HG02938 (cell line): ENCODE measurements at regions not wholly inside any gene's neighbourhood (a gene's known extent, or its start where the extent isn't known, plus 50 kb on each side); places are given as distances from the start of the nearest gene placed in this dataset.
A peak's percentile ranks its signal among the peaks of the same experiment; 100 is the strongest.

ENCODE experiments used
- ATAC-seq: cut with Tn5 transposase; IDR thresholded peaks from one replicate; pipeline ENCODE4 v1.9.1; 2021; ENCODE audit warnings: mild to moderate bottlenecking, moderate library complexity; ENCODE audit not compliant: unreplicated experiment

DNA sequence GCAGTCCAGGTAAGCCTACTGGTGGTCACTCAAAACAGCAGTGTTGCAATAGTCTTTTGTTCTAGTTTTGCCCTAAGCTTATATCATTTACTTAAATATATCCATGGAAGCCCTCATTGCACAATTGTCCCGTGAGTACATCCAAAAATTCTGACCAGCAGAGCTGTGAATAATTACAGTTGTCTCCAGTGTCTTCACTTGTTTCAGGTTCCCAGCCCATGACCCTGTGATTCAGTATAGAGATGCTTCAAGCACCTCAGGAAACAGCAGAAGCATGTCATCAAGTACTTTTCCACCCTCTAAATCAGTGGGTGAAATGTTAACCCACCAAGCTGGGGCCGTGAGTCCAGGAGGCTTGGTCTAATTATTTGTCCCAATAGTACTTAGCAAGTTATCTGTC is 214.9 kb upstream of the RPS6KA3 start:
- ATAC-seq = no peak

DNA sequence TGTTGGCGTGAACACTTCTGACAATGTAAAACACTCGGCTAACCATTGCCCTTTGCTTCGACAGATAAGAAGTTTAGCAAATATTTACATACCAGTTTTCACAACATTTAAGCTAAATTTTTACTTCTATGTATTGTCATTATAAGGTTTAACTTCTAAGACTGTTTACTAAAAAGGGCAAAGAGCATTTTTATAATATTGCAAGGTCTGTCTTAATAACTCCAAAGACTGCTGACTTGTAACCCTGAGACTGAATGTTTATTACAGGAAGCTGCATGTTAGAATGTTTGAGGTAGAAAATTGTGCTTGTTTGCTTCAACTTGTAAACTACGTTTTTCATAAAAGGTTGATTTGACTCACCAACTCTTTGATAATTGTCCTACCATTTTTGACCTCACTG is 213.2 kb upstream of the RPS6KA3 start:
- ATAC-seq = no peak

- ATAC-seq = no peak
Measured at GRCh38 chrX:20479048-20479447, 212.3 kb upstream of the RPS6KA3 start.

GRCh38 chrX:20477836-20478524 is 211.3 kb upstream of the RPS6KA3 start:
- ATAC-seq = no peak

GRCh38 chrX:20477219-20477618 is 210.5 kb upstream of the RPS6KA3 start:
- ATAC-seq = no peak

GRCh38 chrX:20472620-20473258 is 206.0 kb upstream of the RPS6KA3 start:
- no peak for ATAC-seq

DNA sequence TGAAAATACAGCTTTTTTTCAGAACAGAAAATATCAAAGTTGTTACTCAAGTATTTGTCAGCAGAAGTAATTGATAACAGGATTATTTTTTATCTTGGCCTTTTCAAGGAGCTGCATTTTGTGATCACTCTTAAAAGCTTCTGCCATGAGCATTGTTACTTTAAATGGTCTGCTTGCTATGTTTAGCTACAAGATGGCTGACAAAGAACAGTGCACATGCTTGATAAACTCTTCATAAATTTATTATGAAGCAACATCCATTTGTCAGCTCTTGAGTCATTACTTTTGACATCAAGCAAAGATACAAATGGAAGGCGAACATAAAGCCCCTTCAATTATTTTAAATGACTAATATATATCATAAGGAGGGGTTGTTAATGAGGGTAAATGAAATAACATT is 205.4 kb upstream of the RPS6KA3 start:
- no peak for ATAC-seq

DNA sequence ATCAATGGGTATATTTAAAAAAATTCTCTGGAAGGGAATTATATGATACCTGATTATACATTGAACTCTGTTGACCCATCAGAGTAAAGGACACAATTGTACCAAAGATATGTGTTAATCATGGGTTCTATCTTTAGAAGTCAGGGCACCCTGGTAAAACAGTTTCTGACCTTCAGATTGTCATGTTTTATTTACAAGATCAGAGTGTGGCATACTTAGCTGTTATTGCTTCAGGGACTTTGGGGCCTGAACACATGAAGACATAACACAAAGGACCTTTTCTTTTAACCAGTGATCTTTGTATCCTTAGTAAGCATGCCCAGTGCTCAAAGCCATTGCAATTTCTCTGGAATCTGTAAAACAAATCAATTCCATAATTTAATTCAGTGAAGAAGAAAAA is 204.8 kb upstream of the RPS6KA3 start:
- no peak for ATAC-seq

DNA sequence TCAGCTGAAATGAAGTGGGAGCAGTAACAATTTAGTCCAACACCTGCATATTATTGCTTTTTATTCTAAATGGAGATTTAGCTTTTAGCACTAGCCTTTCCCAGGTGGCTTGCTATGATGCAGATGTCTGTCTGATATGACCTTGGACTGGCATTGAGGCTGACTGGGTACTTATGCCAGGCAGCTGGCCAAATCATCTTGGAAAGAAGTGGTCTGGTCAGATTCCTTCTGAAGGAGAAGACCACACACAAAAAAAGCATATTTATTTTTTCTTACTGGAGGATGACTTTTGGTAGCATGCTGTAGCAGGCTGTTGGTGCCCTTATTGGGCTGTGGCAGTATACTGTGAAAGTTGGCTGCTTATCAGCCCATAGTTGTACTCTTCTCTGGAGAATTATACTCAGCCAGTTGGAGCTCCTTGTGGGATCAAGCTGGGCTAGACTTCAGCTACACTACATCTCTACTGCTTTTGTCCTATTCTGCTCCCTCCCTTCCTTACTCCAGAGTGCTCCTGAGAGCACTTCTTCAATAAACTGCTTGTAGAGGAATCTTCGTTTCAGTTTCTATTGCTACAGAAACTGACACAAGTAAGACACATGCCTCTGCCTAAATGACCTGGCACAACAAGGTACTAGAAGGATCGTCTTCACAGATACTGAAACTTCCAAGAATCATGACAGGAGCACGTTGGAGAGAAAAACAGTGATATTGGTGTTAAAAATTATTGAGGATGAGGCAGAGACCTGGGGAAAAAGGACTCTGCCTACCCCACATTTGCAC is 196.8 kb upstream of the RPS6KA3 start:
- no peak for ATAC-seq

GRCh38 chrX:20461576-20461975 is 194.9 kb upstream of the RPS6KA3 start:
- no peak for ATAC-seq

GRCh38 chrX:20461002-20461401 is 194.3 kb upstream of the RPS6KA3 start:
- no peak for ATAC-seq

DNA sequence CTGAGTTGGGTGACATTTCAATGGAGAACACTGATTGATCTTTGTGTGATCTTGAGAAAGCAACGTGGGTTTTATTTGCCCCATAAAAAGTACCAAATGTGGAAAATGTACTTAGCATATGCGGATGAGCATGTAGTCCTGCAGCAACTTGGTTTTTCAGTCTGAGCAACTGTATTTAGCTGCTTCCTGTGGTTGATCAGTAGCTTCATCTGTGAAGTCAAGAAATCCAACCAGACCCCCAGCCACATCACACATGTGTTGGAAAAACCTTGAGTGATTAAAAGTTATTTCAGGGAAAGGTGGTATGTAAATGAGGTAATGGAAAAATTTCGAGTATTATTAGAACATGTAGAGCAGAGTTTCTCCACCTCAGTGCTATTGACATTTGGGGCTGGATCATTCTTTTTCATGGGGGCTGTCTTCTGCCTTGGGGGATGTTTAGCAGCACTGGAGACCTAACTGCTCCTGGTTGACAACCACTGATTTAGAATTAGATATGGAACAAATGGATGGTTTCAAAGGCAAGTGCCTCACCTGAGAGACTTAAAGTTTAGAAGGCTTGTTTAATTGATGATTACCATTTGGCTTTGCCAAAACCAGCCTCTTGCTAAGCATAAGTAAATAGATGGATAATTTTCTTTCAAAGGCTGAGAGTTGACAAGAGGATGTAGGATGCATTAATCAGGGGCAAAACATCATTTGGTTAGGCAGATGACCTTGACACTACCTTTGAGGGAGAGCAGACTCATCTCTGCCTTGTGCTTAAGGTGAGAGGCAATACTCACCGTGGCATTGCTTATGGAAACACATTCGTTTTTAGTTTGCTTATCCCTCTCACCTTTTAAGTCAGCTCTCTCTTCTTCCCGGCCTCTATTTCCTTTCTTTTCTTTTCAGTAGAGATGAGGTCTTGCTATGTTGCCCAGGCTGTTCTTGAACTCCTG is 193.0 kb upstream of the RPS6KA3 start:
- no peak for ATAC-seq

- no peak for ATAC-seq
Measured at GRCh38 chrX:20456971-20457370, 190.3 kb upstream of the RPS6KA3 start.

DNA sequence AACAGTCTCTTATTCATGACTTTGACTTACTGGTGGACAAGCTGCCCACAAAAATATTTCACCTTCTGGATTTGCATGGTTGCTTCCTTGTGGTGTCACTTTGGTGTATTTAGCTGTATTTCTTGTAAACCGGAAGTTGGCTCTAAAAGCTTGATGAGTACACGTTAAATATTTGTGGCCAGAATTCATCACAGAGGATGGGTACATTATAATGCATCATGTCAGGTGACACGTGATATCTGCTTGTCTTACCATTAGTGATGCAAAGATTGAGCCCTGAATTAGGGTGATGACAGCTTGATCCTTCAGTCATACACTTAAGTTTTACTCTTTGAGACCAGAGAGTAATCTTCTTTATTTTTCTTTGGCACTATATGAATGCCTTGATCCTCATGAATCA is 188.3 kb upstream of the RPS6KA3 start:
- ATAC-seq = no peak

DNA sequence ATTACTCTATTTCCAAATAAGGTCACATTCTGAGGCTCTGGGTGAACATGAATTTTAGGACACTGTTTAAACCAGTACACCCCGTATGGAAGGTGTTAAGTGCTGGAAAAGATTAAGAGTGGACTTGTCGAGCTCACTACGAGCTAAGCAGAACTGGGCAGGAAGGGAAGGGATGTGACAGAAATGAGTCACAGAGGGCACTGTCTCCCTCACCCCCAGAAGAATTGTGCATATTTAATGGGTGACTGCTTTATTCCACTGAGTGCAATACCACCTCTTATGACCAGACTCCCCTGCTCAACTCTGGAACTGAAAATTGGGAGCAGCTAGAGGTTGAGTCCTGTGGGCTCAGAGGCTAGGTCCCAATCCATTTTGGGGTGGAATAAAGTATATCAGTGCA is 187.4 kb upstream of the RPS6KA3 start:
- no peak for ATAC-seq

GRCh38 chrX:20452487-20452886 is 185.8 kb upstream of the RPS6KA3 start:
- ATAC-seq = peak; percentile 92

DNA sequence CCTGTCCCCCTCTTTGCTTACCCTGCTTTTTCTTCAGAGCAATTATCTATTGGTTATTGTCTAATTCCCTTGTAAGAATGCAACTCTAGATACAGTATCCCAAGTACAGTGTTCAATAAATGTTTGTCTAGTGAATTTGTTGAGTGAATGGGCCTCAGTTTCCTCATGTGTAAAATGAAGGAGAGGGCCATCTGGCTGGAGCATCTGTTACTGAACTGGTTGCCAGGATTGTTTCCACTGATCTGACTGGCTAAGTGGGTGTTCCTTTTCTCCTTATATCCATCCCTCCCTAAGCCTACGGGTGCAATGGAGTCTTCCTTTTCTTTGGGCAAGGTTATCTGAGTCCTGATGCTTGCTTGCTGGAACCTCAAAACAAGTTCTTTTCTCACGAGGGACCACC is 185.2 kb upstream of the RPS6KA3 start:
- ATAC-seq = no peak

GRCh38 chrX:20445109-20445508 is 178.4 kb upstream of the RPS6KA3 start:
- ATAC-seq = no peak

DNA sequence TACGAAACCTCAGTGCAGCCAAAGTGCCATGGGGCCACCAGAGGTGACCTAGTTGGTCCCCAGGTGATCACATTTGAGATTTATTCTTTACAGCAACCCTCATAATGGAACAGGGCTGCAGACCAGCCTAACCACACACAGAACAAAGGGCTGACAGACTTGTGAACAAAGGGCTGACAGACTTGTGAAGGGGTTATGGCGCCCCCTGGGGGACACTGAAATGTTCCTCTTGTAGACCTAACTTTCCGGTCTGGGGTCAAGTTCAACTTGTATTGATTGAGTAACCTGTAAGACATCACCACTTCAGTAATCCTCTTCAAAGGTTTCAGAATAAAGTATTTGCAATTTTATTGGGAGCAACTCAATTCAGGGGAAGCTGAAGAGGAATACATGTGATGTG is 175.9 kb upstream of the RPS6KA3 start:
- peak; percentile 72 for ATAC-seq

- ATAC-seq = no peak
Measured at GRCh38 chrX:20441123-20441522, 174.4 kb upstream of the RPS6KA3 start.
